ENCODE measurements at regions not wholly inside any gene's neighbourhood (a gene's known extent, or its start where the extent isn't known, plus 50 kb on each side); places are given as distances from the start of the nearest gene placed in this dataset.

DNA sequence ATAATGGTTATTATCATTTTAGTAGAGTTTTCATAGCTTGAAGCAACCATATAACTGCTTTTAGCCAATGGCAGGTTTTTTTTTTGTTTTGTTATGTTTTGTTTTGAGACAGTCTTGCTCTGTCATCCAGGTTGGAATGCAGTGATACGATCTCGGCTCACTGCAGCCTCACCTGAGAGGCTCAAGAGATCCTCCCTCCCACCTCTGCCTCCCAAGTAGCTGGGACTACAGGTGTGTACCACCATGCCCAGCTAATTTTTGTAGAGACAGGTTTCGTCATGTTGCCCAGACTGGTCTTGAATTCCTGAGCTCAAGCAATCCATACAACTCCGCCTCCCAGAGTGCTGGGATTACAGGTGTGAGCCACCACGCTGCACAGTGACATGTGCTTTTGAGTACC is 117.5 kb upstream of the GAREM1 start:
- H3K9me3 ChIP-seq, result peaks cover 0 to 13% (median 0%) of the 10 kb centered on the region in 8 donors
- no peak for DNase-seq
- H3K27ac ChIP-seq, result no peak overlapping the region
- no peaks in the 10 kb centered on the region for H3K4me1 ChIP-seq
- WGBS, 5 donors, result 85 to 95% (median 92%) methylated on average over 5 of the region's 5 CpGs
- intact Hi-C loops (cut with DNase I; ENCODE audit: low total_unique reads), result no loop called here
- no peak for TF ChIP-seq POLR2A (IDR thresholded peaks at IDR 0.05)
- no peak for TF ChIP-seq POLR2AphosphoS5 (IDR thresholded peaks at IDR 0.05)
- TF ChIP-seq, protein P1, sequence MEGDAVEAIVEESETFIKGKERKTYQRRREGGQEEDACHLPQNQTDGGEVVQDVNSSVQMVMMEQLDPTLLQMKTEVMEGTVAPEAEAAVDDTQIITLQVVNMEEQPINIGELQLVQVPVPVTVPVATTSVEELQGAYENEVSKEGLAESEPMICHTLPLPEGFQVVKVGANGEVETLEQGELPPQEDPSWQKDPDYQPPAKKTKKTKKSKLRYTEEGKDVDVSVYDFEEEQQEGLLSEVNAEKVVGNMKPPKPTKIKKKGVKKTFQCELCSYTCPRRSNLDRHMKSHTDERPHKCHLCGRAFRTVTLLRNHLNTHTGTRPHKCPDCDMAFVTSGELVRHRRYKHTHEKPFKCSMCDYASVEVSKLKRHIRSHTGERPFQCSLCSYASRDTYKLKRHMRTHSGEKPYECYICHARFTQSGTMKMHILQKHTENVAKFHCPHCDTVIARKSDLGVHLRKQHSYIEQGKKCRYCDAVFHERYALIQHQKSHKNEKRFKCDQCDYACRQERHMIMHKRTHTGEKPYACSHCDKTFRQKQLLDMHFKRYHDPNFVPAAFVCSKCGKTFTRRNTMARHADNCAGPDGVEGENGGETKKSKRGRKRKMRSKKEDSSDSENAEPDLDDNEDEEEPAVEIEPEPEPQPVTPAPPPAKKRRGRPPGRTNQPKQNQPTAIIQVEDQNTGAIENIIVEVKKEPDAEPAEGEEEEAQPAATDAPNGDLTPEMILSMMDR (IDR thresholded peaks at IDR 0.05 in 8 of 11, conservative IDR thresholded peaks at IDR 0.05 in 3 of 11), result no peak
- peaks cover 0 to 3% (median 0%) of the 10 kb centered on the region in 7 donors for H3K27me3 ChIP-seq (replicated peaks in 1 of 7)
- no peaks in the 10 kb centered on the region for H3K36me3 ChIP-seq
- H3K4me3 ChIP-seq, result no peak overlapping the region

DNA sequence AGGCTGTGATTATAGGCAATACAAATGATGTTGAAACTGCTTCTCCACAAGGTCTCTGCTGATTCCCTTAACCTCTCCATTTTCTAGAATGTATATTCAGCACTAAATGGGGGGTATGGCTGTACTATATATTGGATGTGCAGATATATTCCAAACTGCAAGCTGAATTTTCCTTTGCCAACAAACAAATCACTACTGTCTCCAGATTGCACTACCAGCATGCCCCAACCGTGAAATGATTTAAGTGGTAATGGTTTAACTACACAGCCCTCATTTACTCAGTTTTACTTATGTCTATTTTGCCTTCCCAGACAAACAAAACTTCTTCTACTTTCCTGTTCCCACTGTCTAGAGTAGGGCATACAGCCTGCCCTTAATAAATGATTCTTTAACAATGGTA is 112.7 kb upstream of the GAREM1 start:
- Histone ChIP-seq H3K27me3 (replicated peaks in 1 of 7) (peaks cover 0 to 6% (median 0%) of the 10 kb centered on the region in 7 donors), H3K36me3 (no peaks in the 10 kb centered on the region), H3K27ac (no peak overlapping the region), H3K4me3 (no peak overlapping the region), H3K4me1 (no peaks in the 10 kb centered on the region), H3K9me3 (peaks cover 0 to 4% (median 0%) of the 10 kb centered on the region in 8 donors)
- 86 to 97% (median 93%) methylated on average over 1 of the region's 1 CpG for WGBS, 5 donors
- DNase-seq, result no peak
- intact Hi-C loops (cut with DNase I; ENCODE audit: low total_unique reads), result no loop called here
- TF ChIP-seq POLR2A (IDR thresholded peaks at IDR 0.05) (no peak), POLR2AphosphoS5 (IDR thresholded peaks at IDR 0.05) (no peak)
- TF ChIP-seq, protein P1 (IDR thresholded peaks at IDR 0.05 in 8 of 11, conservative IDR thresholded peaks at IDR 0.05 in 3 of 11), result no peak

DNA sequence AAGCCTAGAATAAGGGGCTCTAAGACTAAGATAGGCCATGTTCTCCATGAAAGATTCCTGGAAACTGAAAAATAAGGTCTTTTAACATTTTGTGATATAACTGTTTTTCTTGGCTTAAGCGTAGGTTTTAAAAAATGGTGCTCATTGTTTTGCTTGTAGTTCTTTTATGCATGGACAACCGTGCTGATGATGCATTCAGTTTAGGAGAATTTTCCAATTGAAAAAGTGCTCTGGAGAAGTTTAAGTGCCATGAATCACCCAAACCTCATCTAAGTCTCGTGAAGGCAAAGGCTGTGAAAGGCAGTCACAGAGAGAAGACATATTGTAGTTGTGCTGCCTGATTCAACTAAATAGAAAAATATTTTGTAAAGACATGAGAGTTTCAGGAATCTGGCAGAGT is 111.8 kb upstream of the GAREM1 start:
- no peak for DNase-seq
- Histone ChIP-seq H3K9me3 (peaks cover 0 to 4% (median 0%) of the 10 kb centered on the region in 8 donors), H3K27me3 (replicated peaks in 1 of 7) (peaks cover 0 to 6% (median 0%) of the 10 kb centered on the region in 7 donors)

DNA sequence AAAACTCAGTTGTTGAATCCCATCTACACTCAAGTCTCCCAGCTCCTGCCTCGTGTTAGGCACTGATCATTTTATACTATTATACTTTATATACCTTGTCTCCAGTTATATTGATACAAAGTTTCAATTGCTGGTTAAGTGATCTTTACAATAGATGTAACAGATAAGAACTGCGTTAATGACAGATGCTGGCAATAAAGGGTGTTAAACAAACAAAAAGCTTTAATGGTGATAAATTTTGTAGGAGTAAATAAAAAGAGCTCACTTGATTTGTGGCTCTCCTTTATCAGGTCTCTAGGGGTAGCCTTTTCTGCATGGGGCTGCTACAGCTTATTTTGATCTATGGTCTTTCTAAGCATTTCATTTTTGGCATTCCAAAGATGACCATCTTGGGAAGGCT is 106.9 kb upstream of the GAREM1 start:
- Histone ChIP-seq H3K4me1 (peaks cover 0 to 3% (median 0%) of the 10 kb centered on the region in 6 donors), H3K4me3 (no peak overlapping the region), H3K36me3 (no peaks in the 10 kb centered on the region), H3K27me3 (replicated peaks in 1 of 7) (peaks cover 0 to 10% (median 0%) of the 10 kb centered on the region in 7 donors), H3K9me3 (peaks cover 0 to 4% (median 0%) of the 10 kb centered on the region in 8 donors), H3K27ac (no peak overlapping the region)
- no peak for DNase-seq
- intact Hi-C loops (cut with DNase I; ENCODE audit: low total_unique reads), result no loop called here
- TF ChIP-seq, protein P1 (IDR thresholded peaks at IDR 0.05 in 8 of 11, conservative IDR thresholded peaks at IDR 0.05 in 3 of 11), result no peak
- TF ChIP-seq POLR2AphosphoS5 (IDR thresholded peaks at IDR 0.05), result no peak
- TF ChIP-seq POLR2A (IDR thresholded peaks at IDR 0.05), result no peak
- WGBS, 5 donors, result 65 to 86% (median 72%) methylated on average over 2 of the region's 2 CpGs

More for the DNA sequence above, 111.8 kb upstream of the GAREM1 start:
- no peak overlapping the region for H3K4me3 ChIP-seq
- H3K36me3 ChIP-seq, result no peaks in the 10 kb centered on the region
- H3K27ac ChIP-seq, result no peak overlapping the region
- 73 to 91% (median 85%) methylated on average over 3 of the region's 3 CpGs for whole genome bisulfite sequencing, 5 donors
- H3K4me1 ChIP-seq, result no peaks in the 10 kb centered on the region
- intact Hi-C loops (cut with DNase I; ENCODE audit: low total_unique reads), result no loop called here
- TF ChIP-seq POLR2AphosphoS5 (IDR thresholded peaks at IDR 0.05) (no peak), POLR2A (IDR thresholded peaks at IDR 0.05) (no peak)
- TF ChIP-seq, protein P1 (IDR thresholded peaks at IDR 0.05 in 8 of 11, conservative IDR thresholded peaks at IDR 0.05 in 3 of 11), result no peak

Measured in spleen (tissue), 11 donors.